Keratinocyte (primary cell): ENCODE measurements at regions not wholly inside any gene's neighbourhood (a gene's known extent, or its start where the extent isn't known, plus 50 kb on each side); places are given as distances from the start of the nearest gene placed in this dataset.

Experiments
- DNase-seq: peaks from one replicate; pipeline ENCODE4 v3.0.0-alpha.2; 2011; ENCODE audit warnings: low read depth, missing footprints, low spot score
- FAIRE-seq: peaks from 2 replicates; lab custom pipeline; 2011; peaks lifted over from hg19 to GRCh38; lab: Jason Lieb, UNC
- H2AFZ ChIP-seq: 2 replicates; pipeline ENCODE4 v1.6.0; 2012; ENCODE audit warnings: low read length, control low read depth, inconsistent platforms; ENCODE audit not compliant: control insufficient read depth
- H3K27ac ChIP-seq: 2 replicates; pipeline ENCODE4 v1.5.1; 2011; ENCODE audit warnings: low read length; ENCODE audit not compliant: control insufficient read depth, insufficient read depth
- H3K27me3 ChIP-seq: 3 replicates; pipeline ENCODE4 v1.6.0; 2011; ENCODE audit warnings: low read length; ENCODE audit not compliant: control insufficient read depth, insufficient read depth; ENCODE audit errors: extremely low read depth
- H3K36me3 ChIP-seq, 2 experiments: 2 replicates in 1 of 2; 3 replicates in 1 of 2; pipeline ENCODE4 v1.5.1; 2011; ENCODE audit warnings: low read length in 2 of 2, mild to moderate bottlenecking in 1 of 2; ENCODE audit not compliant: control insufficient read depth in 2 of 2, insufficient read depth in 2 of 2; ENCODE audit errors: extremely low read depth in 1 of 2
- H3K4me1 ChIP-seq: 3 replicates; pipeline ENCODE4 v1.5.1; 2011; ENCODE audit warnings: low read length; ENCODE audit not compliant: control insufficient read depth, insufficient read depth; ENCODE audit errors: extremely low read depth
- H3K4me2 ChIP-seq: 3 replicates; pipeline ENCODE4 v1.6.0; 2011; ENCODE audit warnings: low read depth, low read length; ENCODE audit not compliant: control insufficient read depth, insufficient read depth; ENCODE audit errors: extremely low read depth
- H3K4me3 ChIP-seq, 3 experiments: fragments of 200-600 bp in 1 of 3; sonication (generic) in 1 of 3; 2 replicates in 2 of 3; 3 replicates in 1 of 3; pipeline ENCODE4 v1.5.1; 2011 to 2016; ENCODE audit warnings: low read length in 3 of 3, mild to moderate bottlenecking in 3 of 3, control low read depth in 2 of 3, inconsistent platforms in 1 of 3, low read depth in 1 of 3, mixed read lengths in 1 of 3, mixed run types in 1 of 3, moderate library complexity in 1 of 3; ENCODE audit not compliant: control insufficient read depth in 2 of 3, insufficient read depth in 2 of 3; ENCODE audit errors: extremely low read depth in 1 of 3
- H3K79me2 ChIP-seq: 2 replicates; pipeline ENCODE4 v1.6.0; 2012; ENCODE audit warnings: low read length; ENCODE audit not compliant: control insufficient read depth, insufficient read depth
- H3K9ac ChIP-seq: 3 replicates; pipeline ENCODE4 v1.6.0; 2011; ENCODE audit warnings: low read length; ENCODE audit not compliant: control insufficient read depth, insufficient read depth; ENCODE audit errors: extremely low read depth
- H3K9me1 ChIP-seq: 3 replicates; pipeline ENCODE4 v1.6.0; 2011; ENCODE audit warnings: low read length; ENCODE audit not compliant: control insufficient read depth, insufficient read depth; ENCODE audit errors: extremely low read depth
- H3K9me3 ChIP-seq: 2 replicates; pipeline ENCODE4 v1.5.1; 2012; ENCODE audit warnings: low read depth, low read length; ENCODE audit not compliant: control insufficient read depth
- H4K20me1 ChIP-seq: 3 replicates; pipeline ENCODE4 v1.6.0; 2011; ENCODE audit warnings: low read length; ENCODE audit not compliant: control insufficient read depth, insufficient read depth; ENCODE audit errors: extremely low read depth
- CTCF ChIP-seq, 3 experiments: IDR thresholded peaks in 1 of 3; conservative IDR thresholded peaks in 1 of 3; optimal IDR thresholded peaks in 1 of 3; 2 replicates in 2 of 3; 3 replicates in 1 of 3; pipeline versions ENCODE3 to v1.5.1; 2011; ENCODE audit warnings: low read length in 3 of 3, mild to moderate bottlenecking in 3 of 3, moderate library complexity in 2 of 3, control low read depth in 1 of 3, inconsistent platforms in 1 of 3; ENCODE audit not compliant: insufficient read depth in 2 of 3; ENCODE audit errors: extremely low read depth in 1 of 3
- EZH2 ChIP-seq: IDR thresholded peaks from one replicate; pipeline ENCODE4 v1.6.1; 2012; ENCODE audit warnings: inconsistent platforms, mild to moderate bottlenecking, low read length, moderate library complexity
- dilution Hi-C: fragments of 300-500 bp; cut with MboI; formaldehyde crosslinking; loops from one replicate; pipeline ENCODE4 v1.7.0; 2020; ENCODE audit warnings: low sequenced_read_pairs; ENCODE audit not compliant: extremely low pct_ligation_motif_present

GRCh38 chr9:754150-754931, 87.2 kb upstream of the DMRT1 start:
- Histone ChIP-seq H3K9ac (no peak overlapping the region), H3K4me2 (no peak overlapping the region), H3K9me3 (no peaks in the 10 kb centered on the region), H3K79me2 (no peaks in the 10 kb centered on the region), H3K4me3 (no peak overlapping the region), H3K4me1 (peaks cover 44% of the 10 kb centered on the region), H4K20me1 (no peaks in the 10 kb centered on the region), H3K27ac (no peak overlapping the region), H3K27me3 (no peaks in the 10 kb centered on the region), H3K9me1 (no peaks in the 10 kb centered on the region), H3K36me3 (peaks cover 0 to 3% of the 10 kb centered on the region in 2 experiments), H2AFZ (no peak overlapping the region)
- peak; percentile 46 for FAIRE-seq
- no peak for DNase-seq
- dilution Hi-C loops: no loop called here
- TF ChIP-seq CTCF (optimal IDR thresholded peaks at IDR 0.05 in 1 of 3, IDR thresholded peaks at IDR 0.05 in 1 of 3, conservative IDR thresholded peaks at IDR 0.05 in 1 of 3; ENCODE audit: extremely low read depth in 1 of 3, insufficient read depth in 2 of 3, low read length in 3 of 3): peak in 1 of 3 experiments; percentile 9
- no peak for TF ChIP-seq EZH2

- TF ChIP-seq EZH2 (no peak), CTCF (optimal IDR thresholded peaks at IDR 0.05 in 1 of 3, IDR thresholded peaks at IDR 0.05 in 1 of 3, conservative IDR thresholded peaks at IDR 0.05 in 1 of 3; ENCODE audit: extremely low read depth in 1 of 3, insufficient read depth in 2 of 3, low read length in 3 of 3) (no peak)
- dilution Hi-C loops: no loop called here
- peak; percentile 50 for DNase-seq
- peak overlapping the region; percentile 20 for H3K4me2 ChIP-seq
- no peaks in the 10 kb centered on the region for H4K20me1 ChIP-seq
- H3K9ac ChIP-seq: no peak overlapping the region
- no peaks in the 10 kb centered on the region for H3K9me3 ChIP-seq
- no peaks in the 10 kb centered on the region for H3K79me2 ChIP-seq
- H3K9me1 ChIP-seq: no peaks in the 10 kb centered on the region
- no peaks in the 10 kb centered on the region for H3K27me3 ChIP-seq
- H3K36me3 ChIP-seq: peaks cover 0 to 3% of the 10 kb centered on the region in 2 experiments
- no peak overlapping the region for H3K4me3 ChIP-seq
- H3K27ac ChIP-seq: peak overlapping the region; percentile 4
- FAIRE-seq: peak; percentile 92
- H3K4me1 ChIP-seq: peaks cover 30% of the 10 kb centered on the region
- H2AFZ ChIP-seq: no peak overlapping the region
These were observed 85.8 kb upstream of the DMRT1 start for GRCh38 chr9:755454-756381.
